ENCODE measurements at regions not wholly inside any gene's neighbourhood (a gene's known extent, or its start where the extent isn't known, plus 50 kb on each side); places are given as distances from the start of the nearest gene placed in this dataset.

DNA sequence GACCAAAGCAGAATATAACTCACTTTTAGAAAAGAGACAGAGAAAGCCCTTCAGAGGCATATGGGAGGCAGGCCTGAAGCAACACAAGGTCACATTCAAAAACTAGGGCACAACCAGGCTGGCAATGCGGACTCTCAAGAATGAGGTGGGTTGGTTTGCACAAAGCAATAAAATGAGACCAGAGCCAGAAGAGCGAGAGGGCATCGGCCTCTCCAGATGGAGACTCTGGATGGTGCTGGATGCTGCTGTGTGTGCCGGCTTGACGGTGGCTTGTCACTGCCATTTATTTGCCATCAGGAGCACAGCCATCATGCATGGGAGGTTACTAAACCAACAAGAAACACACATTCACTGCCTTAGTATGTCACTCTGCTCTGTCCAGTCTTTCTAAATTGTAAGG lies 649.4 kb downstream of the DIAPH3 start:
- TF ChIP-seq, protein P1, sequence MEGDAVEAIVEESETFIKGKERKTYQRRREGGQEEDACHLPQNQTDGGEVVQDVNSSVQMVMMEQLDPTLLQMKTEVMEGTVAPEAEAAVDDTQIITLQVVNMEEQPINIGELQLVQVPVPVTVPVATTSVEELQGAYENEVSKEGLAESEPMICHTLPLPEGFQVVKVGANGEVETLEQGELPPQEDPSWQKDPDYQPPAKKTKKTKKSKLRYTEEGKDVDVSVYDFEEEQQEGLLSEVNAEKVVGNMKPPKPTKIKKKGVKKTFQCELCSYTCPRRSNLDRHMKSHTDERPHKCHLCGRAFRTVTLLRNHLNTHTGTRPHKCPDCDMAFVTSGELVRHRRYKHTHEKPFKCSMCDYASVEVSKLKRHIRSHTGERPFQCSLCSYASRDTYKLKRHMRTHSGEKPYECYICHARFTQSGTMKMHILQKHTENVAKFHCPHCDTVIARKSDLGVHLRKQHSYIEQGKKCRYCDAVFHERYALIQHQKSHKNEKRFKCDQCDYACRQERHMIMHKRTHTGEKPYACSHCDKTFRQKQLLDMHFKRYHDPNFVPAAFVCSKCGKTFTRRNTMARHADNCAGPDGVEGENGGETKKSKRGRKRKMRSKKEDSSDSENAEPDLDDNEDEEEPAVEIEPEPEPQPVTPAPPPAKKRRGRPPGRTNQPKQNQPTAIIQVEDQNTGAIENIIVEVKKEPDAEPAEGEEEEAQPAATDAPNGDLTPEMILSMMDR (conservative IDR thresholded peaks at IDR 0.05; ENCODE audit: low read length), result no peak
- no peak for TF ChIP-seq EZH2phosphoT487 (IDR thresholded peaks at IDR 0.05; ENCODE audit: borderline replicate concordance)
